Skeletal muscle tissue (tissue), 3 donors: ENCODE measurements at regions not wholly inside any gene's neighbourhood (a gene's known extent, or its start where the extent isn't known, plus 50 kb on each side); places are given as distances from the start of the nearest gene placed in this dataset.

Experiments used
- H3K27ac ChIP-seq: one replicate; pipeline ENCODE4 v1.7.0; 2013; ENCODE audit warnings: mild to moderate bottlenecking, low read depth, low read length, inconsistent platforms
- H3K27me3 ChIP-seq, 3 donors: one replicate each; pipeline ENCODE4 v1.7.0; 2013; ENCODE audit warnings: low read length in 3 of 3; ENCODE audit not compliant: control insufficient read depth in 3 of 3, insufficient read depth in 3 of 3
- H3K36me3 ChIP-seq, 3 donors: one replicate each; pipeline ENCODE4 v1.7.0; 2013; ENCODE audit warnings: low read length in 3 of 3; ENCODE audit not compliant: control insufficient read depth in 3 of 3, insufficient read depth in 3 of 3
- H3K4me1 ChIP-seq, 3 donors: one replicate each; pipeline ENCODE4 v1.7.0; 2013; ENCODE audit warnings: low read length in 3 of 3, mild to moderate bottlenecking in 3 of 3; ENCODE audit not compliant: control insufficient read depth in 3 of 3, insufficient read depth in 3 of 3
- H3K4me3 ChIP-seq, 3 donors: one replicate each; pipeline ENCODE4 v1.7.0; 2013; ENCODE audit warnings: low read length in 3 of 3
- H3K9ac ChIP-seq, 3 donors: one replicate each; pipeline ENCODE4 v1.7.0; 2013; ENCODE audit warnings: low read length in 3 of 3, mild to moderate bottlenecking in 3 of 3, moderate library complexity in 2 of 3, low read depth in 1 of 3
- H3K9me3 ChIP-seq, 3 donors: one replicate each; pipeline ENCODE4 v1.7.0; 2013; ENCODE audit warnings: low read length in 3 of 3; ENCODE audit not compliant: control insufficient read depth in 3 of 3
- donor health status: Osteomylitis.

GRCh38 chr15:69825941-69826818, 271.5 kb downstream of the TLE3 start:
- H3K9ac ChIP-seq, result no peak overlapping the region
- H3K4me3 ChIP-seq, result no peak overlapping the region
- H3K9me3 ChIP-seq, result no peaks in the 10 kb centered on the region
- H3K27me3 ChIP-seq, result no peaks in the 10 kb centered on the region
- H3K27ac ChIP-seq, result no peak overlapping the region
- no peaks in the 10 kb centered on the region for H3K36me3 ChIP-seq
- H3K4me1 ChIP-seq, result peaks cover 0 to 8% (median 6%) of the 10 kb centered on the region in 3 donors

GRCh38 chr15:69826819-69827175, 270.9 kb downstream of the TLE3 start:
- Histone ChIP-seq H3K36me3 (no peaks in the 10 kb centered on the region), H3K9me3 (no peaks in the 10 kb centered on the region), H3K4me3 (no peak overlapping the region), H3K27me3 (no peaks in the 10 kb centered on the region), H3K27ac (no peak overlapping the region), H3K4me1 (peaks cover 0 to 8% (median 6%) of the 10 kb centered on the region in 3 donors), H3K9ac (no peak overlapping the region)

GRCh38 chr15:69827751-69828150, 270.0 kb downstream of the TLE3 start:
- no peak overlapping the region for H3K4me3 ChIP-seq
- peaks cover 0 to 8% (median 6%) of the 10 kb centered on the region in 3 donors for H3K4me1 ChIP-seq
- no peaks in the 10 kb centered on the region for H3K27me3 ChIP-seq
- H3K27ac ChIP-seq, result no peak overlapping the region
- H3K9me3 ChIP-seq, result no peaks in the 10 kb centered on the region
- H3K36me3 ChIP-seq, result no peaks in the 10 kb centered on the region
- H3K9ac ChIP-seq, result no peak overlapping the region

GRCh38 chr15:69828181-69828828, 269.4 kb downstream of the TLE3 start:
- Histone ChIP-seq H3K36me3 (no peaks in the 10 kb centered on the region), H3K4me1 (peaks cover 0 to 8% (median 6%) of the 10 kb centered on the region in 3 donors), H3K9ac (no peak overlapping the region), H3K9me3 (no peaks in the 10 kb centered on the region), H3K27ac (no peak overlapping the region), H3K4me3 (no peak overlapping the region), H3K27me3 (no peaks in the 10 kb centered on the region)

- no peak overlapping the region for H3K27ac ChIP-seq
- H3K9ac ChIP-seq, result no peak overlapping the region
- no peaks in the 10 kb centered on the region for H3K36me3 ChIP-seq
- H3K27me3 ChIP-seq, result no peaks in the 10 kb centered on the region
- H3K4me3 ChIP-seq, result no peak overlapping the region
- H3K9me3 ChIP-seq, result no peaks in the 10 kb centered on the region
- H3K4me1 ChIP-seq, result peaks cover 0 to 8% (median 6%) of the 10 kb centered on the region in 3 donors
Measured at GRCh38 chr15:69829974-69830373, 267.7 kb downstream of the TLE3 start.

GRCh38 chr15:69830430-69830829, 267.3 kb downstream of the TLE3 start:
- Histone ChIP-seq H3K27ac (no peak overlapping the region), H3K4me3 (no peak overlapping the region), H3K9me3 (no peaks in the 10 kb centered on the region), H3K36me3 (no peaks in the 10 kb centered on the region), H3K4me1 (peaks cover 0 to 8% (median 6%) of the 10 kb centered on the region in 3 donors), H3K9ac (no peak overlapping the region), H3K27me3 (no peaks in the 10 kb centered on the region)

GRCh38 chr15:69830876-69831275, 266.8 kb downstream of the TLE3 start:
- Histone ChIP-seq H3K9ac (no peak overlapping the region), H3K4me3 (no peak overlapping the region), H3K27me3 (peaks cover 0 to 3% (median 0%) of the 10 kb centered on the region in 3 donors), H3K9me3 (no peaks in the 10 kb centered on the region), H3K4me1 (peaks cover 0 to 8% (median 6%) of the 10 kb centered on the region in 3 donors), H3K27ac (no peak overlapping the region), H3K36me3 (no peaks in the 10 kb centered on the region)

GRCh38 chr15:69834267-69834666, 263.4 kb downstream of the TLE3 start:
- Histone ChIP-seq H3K9ac (no peak overlapping the region), H3K36me3 (no peaks in the 10 kb centered on the region), H3K4me1 (peaks cover 0 to 6% (median 4%) of the 10 kb centered on the region in 3 donors), H3K27ac (no peak overlapping the region), H3K27me3 (peaks cover 0 to 4% (median 2%) of the 10 kb centered on the region in 3 donors), H3K4me3 (no peak overlapping the region), H3K9me3 (no peaks in the 10 kb centered on the region)

GRCh38 chr15:69834761-69835160, 263.0 kb downstream of the TLE3 start:
- H3K27me3 ChIP-seq, result peaks cover 0 to 4% (median 2%) of the 10 kb centered on the region in 3 donors
- no peaks in the 10 kb centered on the region for H3K9me3 ChIP-seq
- H3K4me1 ChIP-seq, result peaks cover 0 to 6% (median 4%) of the 10 kb centered on the region in 3 donors
- no peaks in the 10 kb centered on the region for H3K36me3 ChIP-seq
- no peak overlapping the region for H3K4me3 ChIP-seq
- no peak overlapping the region for H3K27ac ChIP-seq
- H3K9ac ChIP-seq, result no peak overlapping the region

- Histone ChIP-seq H3K9me3 (no peaks in the 10 kb centered on the region), H3K4me1 (no peaks in the 10 kb centered on the region), H3K9ac (no peak overlapping the region), H3K27ac (no peak overlapping the region), H3K27me3 (peaks cover 0 to 4% (median 2%) of the 10 kb centered on the region in 3 donors), H3K4me3 (no peak overlapping the region), H3K36me3 (no peaks in the 10 kb centered on the region)
Measured at GRCh38 chr15:69836048-69836447, 261.7 kb downstream of the TLE3 start.
